ENCODE measurements at regions not wholly inside any gene's neighbourhood (a gene's known extent, or its start where the extent isn't known, plus 50 kb on each side); places are given as distances from the start of the nearest gene placed in this dataset.

DNA sequence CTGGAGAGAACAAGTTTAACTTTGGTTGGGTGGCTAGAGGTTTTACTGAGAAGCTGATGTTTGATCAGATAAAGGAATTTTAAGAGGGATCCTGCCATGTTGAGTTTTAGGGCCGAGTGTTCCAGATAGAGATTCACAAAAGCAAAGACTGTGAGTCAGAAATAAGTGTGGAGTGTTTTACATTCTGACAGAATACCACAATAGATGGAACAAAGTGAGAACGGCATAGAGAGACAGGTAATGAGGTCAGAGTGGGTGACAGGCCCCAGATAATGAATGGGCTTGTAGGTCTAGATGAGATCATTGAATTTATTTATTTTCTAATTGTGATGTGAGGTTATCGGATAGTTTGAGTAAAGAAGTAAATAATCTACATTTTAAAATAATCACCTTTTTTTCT, 502.6 kb downstream of the EPHA5 start:
- TF ChIP-seq POLR2A (IDR thresholded peaks at IDR 0.05; ENCODE audit: low read depth) (no peak), EP300 (IDR thresholded peaks at IDR 0.05) (no peak)
- TF ChIP-seq, protein P1, sequence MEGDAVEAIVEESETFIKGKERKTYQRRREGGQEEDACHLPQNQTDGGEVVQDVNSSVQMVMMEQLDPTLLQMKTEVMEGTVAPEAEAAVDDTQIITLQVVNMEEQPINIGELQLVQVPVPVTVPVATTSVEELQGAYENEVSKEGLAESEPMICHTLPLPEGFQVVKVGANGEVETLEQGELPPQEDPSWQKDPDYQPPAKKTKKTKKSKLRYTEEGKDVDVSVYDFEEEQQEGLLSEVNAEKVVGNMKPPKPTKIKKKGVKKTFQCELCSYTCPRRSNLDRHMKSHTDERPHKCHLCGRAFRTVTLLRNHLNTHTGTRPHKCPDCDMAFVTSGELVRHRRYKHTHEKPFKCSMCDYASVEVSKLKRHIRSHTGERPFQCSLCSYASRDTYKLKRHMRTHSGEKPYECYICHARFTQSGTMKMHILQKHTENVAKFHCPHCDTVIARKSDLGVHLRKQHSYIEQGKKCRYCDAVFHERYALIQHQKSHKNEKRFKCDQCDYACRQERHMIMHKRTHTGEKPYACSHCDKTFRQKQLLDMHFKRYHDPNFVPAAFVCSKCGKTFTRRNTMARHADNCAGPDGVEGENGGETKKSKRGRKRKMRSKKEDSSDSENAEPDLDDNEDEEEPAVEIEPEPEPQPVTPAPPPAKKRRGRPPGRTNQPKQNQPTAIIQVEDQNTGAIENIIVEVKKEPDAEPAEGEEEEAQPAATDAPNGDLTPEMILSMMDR (IDR thresholded peaks at IDR 0.05) = no peak
